PC-3 (cell line): ENCODE measurements at regions not wholly inside any gene's neighbourhood (a gene's known extent, or its start where the extent isn't known, plus 50 kb on each side); places are given as distances from the start of the nearest gene placed in this dataset.

Source experiments
- ATAC-seq: fragments of 200-7000 bp; cut with Tn5 transposase; 2 replicates; pipeline ENCODE4 v1.9.1; 2020; ENCODE audit warnings: mild to moderate bottlenecking, moderate library complexity
- BruUV-seq: library from RNA; stranded (reverse); fragments of 400-500 nt; replicated peaks from 2 replicates; lab custom pipeline; 2021; lab: Mats Ljungman, UMichigan
- CTCF ChIA-PET: fragments of 300-600 bp; sonication (Branson Sonifier 250); formaldehyde crosslinking; loops from one replicate; lab custom pipeline; 2022; ENCODE audit warnings: antibody characterized with exemption; lab: Charles Lee
- POLR2A ChIA-PET: fragments of 300-600 bp; sonication (Branson Sonifier 250); formaldehyde crosslinking; loops from one replicate; lab custom pipeline; 2022; ENCODE audit warnings: antibody characterized with exemption; ENCODE audit not compliant: unreplicated experiment; lab: Charles Lee
- DNase-seq: peaks from one replicate; pipeline ENCODE4 v3.0.0-alpha.2; 2015
- H2AFZ ChIP-seq: fragments of 300-600 bp; sonication (generic); 2 replicates; pipeline ENCODE4 v1.6.0; 2016; ENCODE audit warnings: antibody characterized with exemption, low read length
- H3F3A ChIP-seq: fragments of 300-600 bp; sonication (generic); one replicate; pipeline ENCODE4 v1.6.0; 2017; ENCODE audit warnings: antibody characterized with exemption, low read length, control low read depth, mild to moderate bottlenecking; ENCODE audit not compliant: unreplicated experiment
- H3K27ac ChIP-seq: fragments of 300-600 bp; sonication (generic); 2 replicates; pipeline ENCODE4 v1.5.1; 2016; ENCODE audit warnings: mild to moderate bottlenecking, low read length
- H3K27me3 ChIP-seq: fragments of 300-600 bp; sonication (generic); 2 replicates; pipeline ENCODE4 v1.6.1; 2016; ENCODE audit warnings: low read length, mixed read lengths
- H3K36me3 ChIP-seq: fragments of 300-600 bp; sonication (generic); 2 replicates; pipeline ENCODE4 v1.6.1; 2016; ENCODE audit warnings: low read depth, mixed run types, low read length, mixed read lengths
- H3K4me1 ChIP-seq: fragments of 300-600 bp; sonication (generic); 2 replicates; pipeline ENCODE4 v1.5.1; 2016; ENCODE audit warnings: low read length; ENCODE audit not compliant: insufficient read depth
- H3K4me2 ChIP-seq: fragments of 300-600 bp; sonication (generic); 2 replicates; pipeline ENCODE4 v1.6.0; 2016; ENCODE audit warnings: low read length
- H3K4me3 ChIP-seq: fragments of 300-600 bp; sonication (generic); 2 replicates; pipeline ENCODE4 v1.5.1; 2016; ENCODE audit warnings: mild to moderate bottlenecking, low read length, mixed read lengths
- H3K79me2 ChIP-seq: fragments of 300-600 bp; sonication (generic); 2 replicates; pipeline ENCODE4 v1.6.1; 2017; ENCODE audit warnings: low read length, mixed read lengths
- H3K9ac ChIP-seq: fragments of 300-600 bp; sonication (generic); 2 replicates; pipeline ENCODE4 v1.6.0; 2016; ENCODE audit warnings: mild to moderate bottlenecking, low read length
- H3K9me2 ChIP-seq: fragments of 300-600 bp; sonication (generic); replicated peaks from 2 replicates; pipeline ENCODE4 v1.6.1; 2016; ENCODE audit warnings: mixed run types, low read length, mixed read lengths
- H3K9me3 ChIP-seq: fragments of 300-600 bp; sonication (generic); 2 replicates; pipeline ENCODE4 v1.6.1; 2016; ENCODE audit warnings: low read length, mixed read lengths
- H4K20me1 ChIP-seq: fragments of 300-600 bp; sonication (generic); 2 replicates; pipeline ENCODE4 v1.6.1; 2016; ENCODE audit warnings: low read length, mixed read lengths
- EZH2 ChIP-seq: fragments of 300-600 bp; sonication (generic); IDR thresholded peaks from one replicate; pipeline ENCODE4 v1.6.1; 2017; ENCODE audit warnings: antibody characterized with exemption, mild to moderate bottlenecking, low read length; ENCODE audit not compliant: unreplicated experiment
- EZH2phosphoT487 ChIP-seq: fragments of 300-600 bp; sonication (generic); IDR thresholded peaks from 2 replicates; pipeline ENCODE4 v1.6.1; 2018; ENCODE audit warnings: mild to moderate bottlenecking, antibody characterized with exemption, low read length, borderline replicate concordance
- intact Hi-C: fragments of 100-400 bp; cut with micrococcal nuclease; formaldehyde crosslinking; loops from 2 replicates; pipeline ENCODE4 v1.9.0; 2023
- TF ChIP-seq, protein P1 (sequence below): fragments of 300-600 bp; sonication (generic); conservative IDR thresholded peaks from 2 replicates; pipeline ENCODE4 v1.5.1; 2017; ENCODE audit warnings: antibody characterized with exemption, low read depth, mild to moderate bottlenecking, low read length

DNA sequence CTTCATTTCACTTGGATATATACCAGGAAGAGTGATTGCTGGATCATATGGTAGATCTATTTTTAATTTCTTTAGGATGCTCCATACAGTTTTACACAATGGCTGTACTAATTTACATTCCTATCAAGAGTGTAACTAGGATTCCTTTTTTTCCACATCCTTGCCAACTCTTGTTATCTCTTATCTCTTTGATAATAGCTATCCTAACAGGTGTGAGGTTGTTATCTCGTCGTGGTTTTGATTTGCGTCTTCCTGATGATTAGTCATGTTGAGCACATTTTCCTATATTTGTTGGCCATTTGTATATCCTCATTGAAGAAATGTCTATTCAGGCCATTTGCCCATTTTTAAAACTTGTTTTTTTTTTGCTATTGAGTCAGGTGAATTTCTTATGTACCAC, 552.4 kb downstream of the RFPL4B start:
- BruUV-seq: no TSS peak
- H4K20me1 ChIP-seq: no peaks in the 10 kb centered on the region
- ATAC-seq (no peak), DNase-seq (no peak)
- no peaks in the 10 kb centered on the region for H3K79me2 ChIP-seq
- H3K4me2 ChIP-seq: no peak overlapping the region
- no peaks in the 10 kb centered on the region for H3F3A ChIP-seq
- no peak overlapping the region for H3K27ac ChIP-seq
- no peaks in the 10 kb centered on the region for H3K9me2 ChIP-seq
- H3K9ac ChIP-seq: no peak overlapping the region
- ChIA-PET CTCF (no interaction called here), POLR2A (no interaction called here)
- intact Hi-C loops: no loop called here
- H3K36me3 ChIP-seq: no peaks in the 10 kb centered on the region
- no peaks in the 10 kb centered on the region for H3K9me3 ChIP-seq
- no peak overlapping the region for H2AFZ ChIP-seq
- H3K4me3 ChIP-seq: no peak overlapping the region
- TF ChIP-seq EZH2phosphoT487 (no peak), EZH2 (no peak)
- TF ChIP-seq, protein P1, sequence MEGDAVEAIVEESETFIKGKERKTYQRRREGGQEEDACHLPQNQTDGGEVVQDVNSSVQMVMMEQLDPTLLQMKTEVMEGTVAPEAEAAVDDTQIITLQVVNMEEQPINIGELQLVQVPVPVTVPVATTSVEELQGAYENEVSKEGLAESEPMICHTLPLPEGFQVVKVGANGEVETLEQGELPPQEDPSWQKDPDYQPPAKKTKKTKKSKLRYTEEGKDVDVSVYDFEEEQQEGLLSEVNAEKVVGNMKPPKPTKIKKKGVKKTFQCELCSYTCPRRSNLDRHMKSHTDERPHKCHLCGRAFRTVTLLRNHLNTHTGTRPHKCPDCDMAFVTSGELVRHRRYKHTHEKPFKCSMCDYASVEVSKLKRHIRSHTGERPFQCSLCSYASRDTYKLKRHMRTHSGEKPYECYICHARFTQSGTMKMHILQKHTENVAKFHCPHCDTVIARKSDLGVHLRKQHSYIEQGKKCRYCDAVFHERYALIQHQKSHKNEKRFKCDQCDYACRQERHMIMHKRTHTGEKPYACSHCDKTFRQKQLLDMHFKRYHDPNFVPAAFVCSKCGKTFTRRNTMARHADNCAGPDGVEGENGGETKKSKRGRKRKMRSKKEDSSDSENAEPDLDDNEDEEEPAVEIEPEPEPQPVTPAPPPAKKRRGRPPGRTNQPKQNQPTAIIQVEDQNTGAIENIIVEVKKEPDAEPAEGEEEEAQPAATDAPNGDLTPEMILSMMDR: no peak
- H3K27me3 ChIP-seq: no peaks in the 10 kb centered on the region
- H3K4me1 ChIP-seq: no peaks in the 10 kb centered on the region

DNA sequence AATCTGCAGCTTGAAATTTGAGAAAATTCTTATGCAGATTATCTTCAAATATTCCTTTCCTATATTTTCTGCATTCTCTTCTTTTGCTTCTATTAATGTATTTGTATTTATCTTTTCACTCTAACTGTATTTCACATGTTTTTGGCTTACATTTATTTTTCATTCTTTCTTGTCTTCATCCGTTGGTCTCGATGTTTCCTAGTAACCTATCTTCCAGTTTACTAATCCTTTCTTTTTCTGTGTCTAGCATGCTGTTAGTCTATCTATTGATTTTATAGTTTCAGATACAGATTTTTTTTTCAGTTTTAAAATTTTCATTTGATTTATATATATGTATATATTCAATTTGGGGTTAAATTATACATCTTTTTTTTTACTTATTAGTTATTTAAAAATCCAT, 556.2 kb downstream of the RFPL4B start:
- CTCF ChIA-PET: no interaction called here
- BruUV-seq: no TSS peak
- Histone ChIP-seq H3K4me2 (no peak overlapping the region), H3K79me2 (no peaks in the 10 kb centered on the region), H3K4me3 (no peak overlapping the region), H2AFZ (no peak overlapping the region), H3K27me3 (no peaks in the 10 kb centered on the region), H3K9me2 (no peaks in the 10 kb centered on the region), H3K9ac (no peak overlapping the region), H3K4me1 (no peaks in the 10 kb centered on the region), H3F3A (no peaks in the 10 kb centered on the region), H3K27ac (no peak overlapping the region), H3K36me3 (no peaks in the 10 kb centered on the region), H3K9me3 (no peaks in the 10 kb centered on the region), H4K20me1 (no peaks in the 10 kb centered on the region)
- POLR2A ChIA-PET: interaction anchor here (0.6 kb wide), 1 partner anchor 43 kb away, joined by 6 read pairs; no protein-coding TSS in a partner anchor
- TF ChIP-seq EZH2phosphoT487: no peak
- TF ChIP-seq EZH2: no peak
- TF ChIP-seq, protein P1: no peak
- DNase-seq (no peak), ATAC-seq (no peak)
- intact Hi-C loops: no loop called here

DNA sequence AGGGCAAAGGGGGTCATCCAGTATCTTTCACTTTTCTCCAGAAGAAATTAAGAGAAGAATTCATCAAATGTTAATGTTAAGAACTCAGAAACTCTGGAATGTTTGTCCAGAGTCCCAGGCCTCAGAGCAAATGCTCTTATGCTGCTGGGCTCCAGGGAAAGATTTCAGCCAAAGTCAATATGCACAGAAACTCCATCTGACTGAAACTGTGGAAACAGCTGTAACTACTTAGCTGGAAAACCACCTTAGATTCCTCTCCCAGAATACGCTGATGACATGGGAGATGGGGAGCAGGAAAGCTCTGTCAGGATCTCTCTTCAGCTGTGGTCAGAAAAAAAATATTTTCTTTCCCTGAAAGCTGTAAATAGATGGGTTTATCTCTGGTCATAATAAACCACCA, 559.6 kb downstream of the RFPL4B start:
- Histone ChIP-seq H3K4me2 (no peak overlapping the region), H3K4me1 (no peaks in the 10 kb centered on the region), H3K36me3 (no peaks in the 10 kb centered on the region), H3K9me3 (no peaks in the 10 kb centered on the region), H2AFZ (no peak overlapping the region), H3K79me2 (no peaks in the 10 kb centered on the region), H4K20me1 (no peaks in the 10 kb centered on the region), H3K4me3 (no peak overlapping the region), H3K27ac (no peak overlapping the region), H3K9me2 (no peaks in the 10 kb centered on the region), H3K27me3 (no peaks in the 10 kb centered on the region), H3F3A (no peaks in the 10 kb centered on the region), H3K9ac (no peak overlapping the region)
- ChIA-PET CTCF (no interaction called here), POLR2A (no interaction called here)
- intact Hi-C loops: no loop called here
- no TSS peak for BruUV-seq
- DNase-seq (no peak), ATAC-seq (no peak)
- TF ChIP-seq, protein P1: no peak
- TF ChIP-seq EZH2phosphoT487 (no peak), EZH2 (no peak)
